Fibroblast of lung (primary cell): ENCODE measurements at regions not wholly inside any gene's neighbourhood (a gene's known extent, or its start where the extent isn't known, plus 50 kb on each side); places are given as distances from the start of the nearest gene placed in this dataset.

Source experiments
- CTCF ChIP-seq, 2 donors: IDR thresholded peaks in 1 of 2; conservative IDR thresholded peaks in 1 of 2; 1 replicate in 1 of 2; 2 replicates in 1 of 2; pipeline ENCODE4 v1.5.1; 2011 to 2012; ENCODE audit warnings: low read length in 2 of 2, control low read depth in 1 of 2, inconsistent platforms in 1 of 2, low read depth in 1 of 2, mild to moderate bottlenecking in 1 of 2
- EZH2 ChIP-seq: IDR thresholded peaks from 2 replicates; pipeline ENCODE4 v1.5.1; 2012; ENCODE audit warnings: low read length, control low read depth, mild to moderate bottlenecking; ENCODE audit errors: missing control alignments

- TF ChIP-seq CTCF (conservative IDR thresholded peaks at IDR 0.05 in 1 of 2, IDR thresholded peaks at IDR 0.05 in 1 of 2; ENCODE audit: low read depth in 1 of 2, low read length in 2 of 2): no peak
- no peak for TF ChIP-seq EZH2
Observed at GRCh38 chr10:10755490-10755889, 262.2 kb upstream of the CELF2 start.
